ENCODE measurements at regions not wholly inside any gene's neighbourhood (a gene's known extent, or its start where the extent isn't known, plus 50 kb on each side); places are given as distances from the start of the nearest gene placed in this dataset.

GRCh38 chr5:30195036-30195435 lies 998.5 kb upstream of the CDH6 start:
- TF ChIP-seq CTCF (IDR thresholded peaks at IDR 0.05): no peak
- no peak for DNase-seq (ENCODE audit: low spot score)
- ATAC-seq (ENCODE audit: low FRiP score): no peak

GRCh38 chr5:30194595-30194994 lies 998.9 kb upstream of the CDH6 start:
- TF ChIP-seq CTCF (IDR thresholded peaks at IDR 0.05): no peak
- DNase-seq (ENCODE audit: low spot score) (no peak), ATAC-seq (ENCODE audit: low FRiP score) (no peak)

- TF ChIP-seq CTCF (IDR thresholded peaks at IDR 0.05): no peak
- no peak for DNase-seq (ENCODE audit: low spot score)
- no peak for ATAC-seq (ENCODE audit: low FRiP score)
Observed at GRCh38 chr5:30183795-30184194, 1009.7 kb upstream of the CDH6 start.

GRCh38 chr5:30156156-30156555 lies 1037.3 kb upstream of the CDH6 start:
- no peak for DNase-seq (ENCODE audit: low spot score)
- no peak for TF ChIP-seq CTCF (IDR thresholded peaks at IDR 0.05)
- no peak for ATAC-seq (ENCODE audit: low FRiP score)

- ATAC-seq (ENCODE audit: low FRiP score) (no peak), DNase-seq (ENCODE audit: low spot score) (no peak)
- no peak for TF ChIP-seq CTCF (IDR thresholded peaks at IDR 0.05)
Observed at GRCh38 chr5:30152431-30152830, 1041.1 kb upstream of the CDH6 start.

GRCh38 chr5:30150231-30150630 lies 1043.3 kb upstream of the CDH6 start:
- TF ChIP-seq CTCF (IDR thresholded peaks at IDR 0.05): no peak
- ATAC-seq (ENCODE audit: low FRiP score) (no peak), DNase-seq (ENCODE audit: low spot score) (no peak)

GRCh38 chr5:30149526-30149925 lies 1044.0 kb upstream of the CDH6 start:
- no peak for DNase-seq (ENCODE audit: low spot score)
- TF ChIP-seq CTCF (IDR thresholded peaks at IDR 0.05): no peak

More at GRCh38 chr5:30149526-30149925, 1044.0 kb upstream of the CDH6 start:
- ATAC-seq (ENCODE audit: low FRiP score): no peak
